ENCODE measurements at regions not wholly inside any gene's neighbourhood (a gene's known extent, or its start where the extent isn't known, plus 50 kb on each side); places are given as distances from the start of the nearest gene placed in this dataset.
"Not testable (repeated sequence)": the region's sequence is repeated elsewhere in the genome, so short reads cannot be mapped to it uniquely, and the experiment has no call there.

DNA sequence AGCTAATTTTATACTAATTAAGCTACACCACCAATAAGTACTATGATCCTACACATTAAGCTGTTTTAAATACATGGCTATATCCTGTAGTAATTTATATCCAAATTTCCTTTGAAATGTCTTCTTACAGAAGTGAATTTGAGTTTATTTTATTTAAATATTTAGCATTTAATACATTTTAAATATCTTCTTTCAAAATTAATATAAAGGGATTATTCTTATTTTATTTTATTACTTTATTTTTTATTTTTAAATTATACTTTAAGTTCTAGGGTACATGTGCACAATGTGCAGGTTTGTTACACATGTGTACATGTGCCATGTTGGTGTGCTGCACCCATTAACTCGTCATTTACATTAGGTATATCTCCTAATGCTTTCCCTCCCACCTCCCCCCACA lies 310.9 kb upstream of the IZUMO3 start:
- not testable (repeated sequence) for DNase-seq (ENCODE audit: low spot score)

DNA sequence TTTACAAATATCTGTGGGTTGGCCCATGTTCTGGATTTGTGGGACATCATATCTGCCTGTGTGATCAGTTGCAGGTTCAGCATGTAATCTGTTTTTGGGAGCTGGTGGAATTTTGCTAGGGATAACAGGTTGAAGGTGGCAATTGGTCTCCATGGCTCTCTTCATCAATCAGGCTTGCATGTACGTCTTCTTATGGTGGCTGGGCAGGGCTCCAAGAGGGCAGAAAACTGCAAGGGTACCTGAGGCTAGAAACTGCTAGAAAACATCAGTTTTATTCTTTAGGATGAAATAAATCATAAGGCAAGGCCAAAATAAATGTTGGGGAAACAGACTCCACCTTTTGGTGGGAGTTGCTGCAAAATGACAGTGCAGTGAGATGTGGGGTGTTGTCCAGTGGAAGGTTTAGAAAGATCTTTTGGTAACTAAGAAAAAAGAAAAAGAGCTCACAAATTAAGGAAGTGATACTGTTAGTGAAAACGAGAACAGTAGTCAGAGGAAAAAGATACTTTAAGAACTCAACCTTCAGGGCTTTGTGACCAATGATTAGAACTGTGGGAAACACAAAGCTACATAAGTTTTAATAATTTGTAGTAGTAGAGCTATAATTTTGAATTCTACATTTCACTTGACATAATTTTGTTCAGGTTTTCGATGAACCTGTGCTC lies 300.7 kb upstream of the IZUMO3 start:
- no peak for DNase-seq (ENCODE audit: low spot score)

DNA sequence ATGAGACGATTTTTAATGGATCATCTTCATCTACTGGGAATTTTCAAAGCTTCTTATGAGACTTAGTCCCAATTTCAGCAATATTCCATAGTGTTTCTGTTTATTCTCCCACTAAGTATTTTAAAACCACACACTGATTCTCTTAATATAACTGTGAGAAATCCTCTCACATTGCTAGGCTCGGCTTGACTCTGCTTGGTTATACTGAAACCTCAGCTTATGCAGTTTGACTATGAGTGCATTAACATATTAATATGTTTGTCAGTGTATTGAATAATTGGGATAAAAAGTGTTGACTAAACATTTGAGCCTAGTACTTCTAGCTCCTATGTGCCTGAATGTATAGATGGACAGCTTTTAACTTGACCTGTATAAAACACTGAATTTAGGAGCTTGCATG lies 298.5 kb upstream of the IZUMO3 start:
- no peak for DNase-seq (ENCODE audit: low spot score)

DNA sequence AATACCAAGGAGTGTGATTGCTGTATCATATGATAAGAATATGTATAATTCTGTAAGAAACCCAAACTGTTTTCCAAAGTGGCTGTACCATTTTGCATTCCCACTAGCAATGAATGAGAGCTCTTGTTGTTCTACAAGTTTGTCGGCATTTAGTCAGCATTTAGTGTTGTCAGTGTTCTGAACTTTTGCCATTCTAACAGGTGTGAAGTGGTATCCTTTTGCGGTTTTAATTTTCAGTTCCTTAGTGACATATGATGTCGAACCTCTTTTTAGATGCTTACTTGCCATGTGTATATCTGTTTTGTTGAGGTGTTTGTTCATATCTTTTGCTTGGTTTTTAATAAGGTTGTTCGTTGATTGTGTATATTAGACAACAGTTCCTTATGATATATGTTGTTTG lies 296.3 kb upstream of the IZUMO3 start:
- no peak for DNase-seq (ENCODE audit: low spot score)

DNA sequence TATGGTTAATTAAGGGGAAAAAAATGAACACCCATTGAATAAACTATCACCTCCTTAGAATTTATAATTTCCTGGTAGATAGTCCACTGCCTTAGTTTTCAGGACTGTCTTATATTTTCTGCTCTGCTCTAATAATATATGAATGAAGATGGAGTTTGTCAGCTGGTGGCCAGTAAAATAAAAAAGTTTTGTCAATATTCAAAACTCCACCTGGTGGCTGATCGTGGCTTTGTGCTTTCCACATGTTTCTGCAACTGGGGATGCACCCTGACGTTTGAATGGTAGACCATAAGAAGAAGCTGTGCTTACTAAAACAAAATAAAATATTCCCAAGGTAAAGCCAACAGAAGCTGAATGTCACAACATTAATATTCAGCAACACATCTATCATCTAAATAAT lies 286.6 kb upstream of the IZUMO3 start:
- DNase-seq (ENCODE audit: low spot score) = no peak

DNA sequence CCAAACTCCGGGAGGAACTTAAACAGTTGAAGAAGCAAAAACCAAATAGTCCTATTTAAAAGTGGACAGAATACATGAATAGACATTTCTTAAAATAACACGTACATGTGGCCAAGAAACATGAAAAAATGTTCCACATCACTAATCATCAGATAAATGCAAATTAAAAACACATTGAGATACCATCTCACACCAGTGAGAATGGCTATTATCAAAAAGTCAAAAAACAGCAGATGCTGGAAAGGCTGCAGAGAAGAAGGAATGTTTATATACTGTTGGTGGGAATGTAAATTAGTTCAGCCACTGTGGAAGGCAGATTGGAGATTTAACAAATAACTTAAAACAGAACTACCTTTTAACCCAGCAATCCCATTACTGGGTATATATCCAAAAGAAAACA lies 283.0 kb upstream of the IZUMO3 start:
- no peak for DNase-seq (ENCODE audit: low spot score)

DNA sequence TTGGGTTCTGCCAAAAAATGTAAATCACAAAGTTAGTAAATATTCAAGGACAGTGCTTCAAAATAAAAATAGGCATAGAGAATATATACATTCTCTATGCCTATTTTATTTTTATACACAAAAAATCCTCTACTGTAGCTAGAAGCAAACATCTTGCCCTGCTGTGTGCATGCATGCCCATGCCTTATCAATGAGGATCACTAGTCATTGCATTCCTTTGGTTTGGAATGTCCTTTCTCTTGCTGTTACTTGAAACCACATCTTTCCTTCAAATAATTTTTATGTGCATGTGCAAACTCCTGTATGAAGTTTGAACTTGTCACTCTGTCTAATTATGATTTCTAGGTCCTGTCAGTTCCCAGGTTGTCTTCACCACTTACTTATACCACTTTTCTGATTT lies 278.9 kb upstream of the IZUMO3 start:
- DNase-seq (ENCODE audit: low spot score) = no peak

DNA sequence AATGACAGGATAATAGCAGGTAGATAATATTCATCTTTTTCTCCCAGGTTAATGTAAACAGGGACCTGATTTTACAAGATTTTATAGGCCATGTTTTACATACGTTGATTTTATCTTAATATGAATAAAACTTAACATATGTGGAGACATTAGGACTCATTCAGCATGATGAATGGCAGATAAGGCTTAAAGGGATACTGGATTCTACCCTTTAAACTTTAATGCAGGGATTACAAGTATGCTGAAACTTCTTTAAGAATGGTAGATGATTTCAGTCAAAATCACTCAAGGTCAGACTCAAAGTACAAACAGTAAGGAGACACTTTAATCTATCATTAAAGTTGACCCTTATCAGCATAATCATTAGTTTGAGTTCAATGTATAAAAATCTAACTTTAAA lies 274.5 kb upstream of the IZUMO3 start:
- peak; percentile 83 for DNase-seq (ENCODE audit: low spot score)

DNA sequence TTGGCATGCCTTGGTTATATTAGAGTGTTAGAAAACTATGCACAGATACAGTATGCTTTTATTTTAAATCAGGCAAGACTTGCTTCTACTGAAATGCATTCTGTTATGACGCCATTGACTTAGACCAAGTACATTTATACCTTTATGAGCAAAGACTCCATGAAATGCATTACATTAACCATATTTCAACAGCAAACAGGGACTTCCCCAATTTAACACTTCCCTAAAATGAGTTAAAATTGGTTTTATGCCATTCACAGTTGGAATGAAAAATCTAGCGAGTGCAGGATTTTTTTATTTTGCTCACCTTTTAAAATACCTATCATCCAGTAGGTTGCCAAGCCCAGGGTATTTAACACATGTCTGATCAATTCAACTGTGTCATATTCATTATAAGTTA lies 272.1 kb upstream of the IZUMO3 start:
- no peak for DNase-seq (ENCODE audit: low spot score)

DNA sequence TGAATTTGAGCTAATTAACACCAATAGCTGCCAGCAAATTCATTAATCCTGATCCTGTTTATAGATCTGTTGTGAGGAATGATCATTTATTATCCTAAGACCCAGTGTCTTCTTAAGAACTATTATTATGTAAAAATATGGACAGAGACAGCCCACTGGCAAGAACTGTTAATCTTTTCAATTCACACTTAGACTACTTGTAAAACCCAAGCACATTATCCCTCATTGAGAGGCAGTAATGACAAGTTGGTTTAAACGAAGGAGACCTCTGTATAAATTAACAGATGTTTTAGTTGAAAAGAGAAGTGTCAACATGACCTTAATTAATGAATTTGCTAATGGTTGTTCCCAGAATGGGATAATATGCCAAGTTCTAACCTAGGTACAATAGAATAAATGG lies 270.3 kb upstream of the IZUMO3 start:
- no peak for DNase-seq (ENCODE audit: low spot score)

DNA sequence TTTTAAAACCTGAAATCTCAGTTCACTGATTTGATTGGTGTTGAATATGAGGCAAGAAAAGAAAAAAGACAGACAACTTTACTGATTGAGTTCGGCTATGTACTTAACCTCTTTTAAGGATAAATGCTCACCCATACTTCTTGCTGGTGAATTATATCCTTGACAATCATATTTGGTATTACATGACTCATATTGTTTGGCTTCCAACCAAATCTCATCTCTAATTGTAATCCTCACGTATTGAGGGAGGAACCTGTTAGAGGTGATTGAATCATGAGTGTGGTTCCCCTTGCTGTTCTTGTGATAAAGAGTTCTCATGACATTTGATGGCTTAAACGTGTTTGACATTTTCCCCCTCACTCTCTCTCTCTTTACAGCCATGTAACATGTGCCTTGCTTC lies 255.6 kb upstream of the IZUMO3 start:
- no peak for DNase-seq (ENCODE audit: low spot score)

DNA sequence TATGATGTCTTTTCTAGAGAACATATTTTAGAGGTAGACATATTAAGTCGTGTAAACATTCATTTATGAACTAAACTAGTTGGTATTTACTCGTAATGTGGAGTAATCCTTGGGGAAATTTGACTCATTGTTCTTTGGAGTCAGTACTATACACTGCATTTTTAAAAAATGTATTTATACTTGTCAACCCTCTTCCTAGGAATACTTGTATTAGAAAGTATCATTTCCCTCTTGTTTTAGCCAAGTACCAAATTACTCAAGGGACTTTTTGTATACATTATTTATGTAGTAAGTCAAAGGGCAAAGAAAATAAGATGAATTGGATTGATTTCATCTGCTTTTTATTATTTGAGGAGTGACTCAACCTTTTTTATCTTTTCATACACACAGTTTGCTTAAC lies 248.1 kb upstream of the IZUMO3 start:
- no peak for DNase-seq (ENCODE audit: low spot score)

DNA sequence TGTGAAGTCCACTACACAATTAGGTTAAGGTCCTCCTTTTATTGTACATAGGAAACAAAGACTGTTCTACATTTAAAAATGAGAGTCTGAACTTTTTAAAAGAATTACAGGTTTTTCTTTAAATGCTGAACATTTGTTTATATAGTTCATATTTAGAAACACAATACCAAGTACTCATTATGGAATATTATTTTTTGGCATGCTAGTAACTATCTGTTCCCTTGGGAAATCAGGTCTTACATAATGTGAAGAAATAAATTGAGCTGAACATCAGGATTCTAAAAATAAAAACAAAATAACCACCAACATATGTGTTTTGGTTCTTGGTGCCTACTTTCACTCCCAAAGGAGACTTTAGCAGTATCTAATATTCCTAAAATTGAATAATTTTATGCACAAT lies 230.5 kb upstream of the IZUMO3 start:
- no peak for DNase-seq (ENCODE audit: low spot score)

DNA sequence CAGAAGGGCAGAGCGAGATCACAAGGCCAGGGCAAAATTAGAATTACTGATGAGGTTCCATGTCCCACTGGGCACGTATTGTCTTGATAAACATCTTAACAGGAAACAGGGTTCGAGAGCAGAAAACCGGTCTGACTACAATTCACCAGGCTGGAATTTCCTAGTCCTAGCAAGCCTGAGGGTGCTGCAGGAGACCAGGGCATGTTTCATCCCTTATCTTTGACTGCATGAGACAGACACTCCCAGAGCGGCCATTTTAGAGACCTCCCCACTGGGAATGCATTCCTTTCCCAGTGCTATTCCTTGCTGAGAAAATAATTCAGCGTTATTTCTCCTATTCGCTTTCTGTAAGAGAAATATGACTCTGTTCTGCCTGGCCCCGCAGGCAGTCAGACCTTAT lies 228.5 kb upstream of the IZUMO3 start:
- DNase-seq (ENCODE audit: low spot score) = not testable (repeated sequence)

DNA sequence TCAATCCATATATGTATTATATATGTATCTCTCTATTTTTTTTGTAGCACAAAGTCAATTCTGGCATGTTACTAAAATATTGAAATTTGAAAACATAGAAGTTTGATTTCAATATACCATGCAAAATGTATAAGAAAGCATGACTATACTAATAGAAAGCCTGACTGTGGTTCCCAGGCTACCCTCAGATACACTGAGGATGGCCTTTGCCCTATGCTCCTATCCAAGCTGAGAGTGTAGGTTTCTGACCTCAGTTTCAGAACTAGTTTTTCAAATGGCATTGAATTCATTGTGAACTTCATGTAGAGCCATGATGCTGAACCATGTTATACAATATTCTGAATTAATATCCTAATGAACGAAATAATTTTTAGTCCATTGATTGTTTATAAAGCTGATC lies 220.4 kb upstream of the IZUMO3 start:
- DNase-seq (ENCODE audit: low spot score) = no peak

DNA sequence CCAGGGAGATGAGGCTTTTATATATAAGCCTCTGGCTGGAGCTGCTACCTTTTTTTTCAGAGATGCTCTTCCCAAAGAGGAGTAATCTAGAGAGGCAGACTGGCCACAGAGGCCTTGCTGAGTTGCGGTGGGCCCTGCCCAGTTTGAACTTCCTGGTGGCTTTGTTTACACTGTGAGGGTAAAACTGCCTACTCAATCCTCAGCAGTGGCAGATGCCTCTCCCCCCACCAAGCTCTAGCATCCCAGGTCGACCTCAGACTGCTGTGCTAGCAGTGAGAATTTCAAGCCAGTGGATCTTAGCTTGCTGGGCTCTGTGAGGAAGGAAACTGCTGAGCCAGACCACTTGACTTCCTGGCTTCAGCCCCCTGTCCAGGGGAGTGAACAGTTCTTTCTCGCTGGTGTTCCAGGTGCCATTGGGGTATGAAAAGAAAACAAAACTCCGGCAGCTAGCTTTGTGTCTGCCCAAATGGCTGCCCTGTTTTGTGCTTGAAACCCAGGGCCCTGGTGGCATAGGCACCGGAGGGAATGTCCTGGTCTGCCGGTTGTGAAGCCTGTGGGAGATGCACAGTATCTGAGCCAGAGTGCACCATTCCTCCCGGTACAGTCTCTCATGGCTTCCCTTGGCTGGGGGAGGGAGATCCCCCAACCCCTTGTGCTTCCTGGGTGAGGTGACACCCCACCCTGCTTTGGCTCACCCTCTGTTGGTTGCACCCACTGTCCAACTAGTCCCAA lies 219.5 kb upstream of the IZUMO3 start:
- no peak for DNase-seq (ENCODE audit: low spot score)

DNA sequence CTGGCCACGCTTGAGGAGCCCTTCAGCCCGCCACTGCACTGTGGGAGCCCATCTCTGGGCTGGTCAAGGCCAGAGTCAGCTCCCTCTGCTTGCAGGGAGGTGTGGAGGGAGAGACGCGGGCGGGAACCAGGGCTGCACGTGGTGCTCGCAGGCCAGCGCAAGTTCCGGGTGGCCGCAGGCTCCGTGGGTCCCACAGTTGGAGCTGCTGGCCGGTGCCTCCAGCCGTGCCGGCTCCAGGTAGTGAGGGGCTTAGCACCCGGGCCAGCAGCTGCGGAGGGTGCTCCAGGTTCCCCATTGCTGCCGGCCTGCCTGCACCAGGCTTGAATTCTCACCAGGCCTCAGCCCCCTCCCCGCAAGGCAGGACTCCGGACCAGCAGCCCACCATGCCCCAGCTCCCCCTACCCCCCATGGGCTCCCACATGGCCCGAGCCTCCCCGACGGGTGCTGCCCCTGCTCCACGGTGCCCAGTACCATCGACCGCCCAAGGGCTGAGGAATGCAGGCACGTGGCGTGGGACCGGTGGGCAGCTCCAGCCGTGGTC lies 192.8 kb upstream of the IZUMO3 start:
- no peak for DNase-seq (ENCODE audit: low spot score)

DNA sequence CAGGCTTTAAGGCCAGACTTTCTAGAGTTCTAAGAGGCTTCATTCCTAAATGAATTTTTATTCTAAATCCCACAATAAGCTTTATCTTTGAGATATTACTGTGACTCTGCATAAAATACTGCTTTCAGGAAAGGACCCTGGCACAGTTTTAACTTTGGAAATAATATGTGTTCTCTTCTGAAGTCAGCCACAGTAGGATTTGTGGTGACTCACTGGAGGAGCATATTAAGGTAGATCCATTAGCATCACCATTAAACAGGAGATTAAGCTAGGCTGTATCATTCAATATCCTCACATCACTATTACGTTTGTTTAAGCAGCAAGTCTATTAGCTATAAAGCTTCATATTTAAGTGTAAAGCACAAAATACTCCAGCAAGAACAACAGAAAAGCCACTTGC lies 186.1 kb upstream of the IZUMO3 start:
- peak; percentile 67 for DNase-seq (ENCODE audit: low spot score)

DNA sequence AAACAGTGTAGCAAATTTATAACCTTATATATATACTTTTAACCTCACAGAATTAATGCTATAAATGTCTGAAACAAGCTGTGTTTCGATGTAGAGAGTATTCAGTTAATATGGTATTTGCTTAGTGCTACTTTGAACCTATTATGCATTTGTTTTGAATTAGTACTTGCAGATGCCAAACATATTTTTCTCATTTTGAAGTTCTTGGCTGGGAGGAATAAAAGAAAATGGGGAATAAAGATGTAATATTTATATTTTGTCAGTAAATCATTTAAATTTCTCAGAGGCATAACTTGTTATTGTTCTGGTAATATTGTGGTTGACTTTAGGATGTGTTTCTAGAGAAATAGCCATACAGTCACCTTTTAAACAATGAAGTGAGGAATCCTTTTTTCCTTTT lies 175.9 kb upstream of the IZUMO3 start:
- no peak for DNase-seq (ENCODE audit: low spot score)

DNA sequence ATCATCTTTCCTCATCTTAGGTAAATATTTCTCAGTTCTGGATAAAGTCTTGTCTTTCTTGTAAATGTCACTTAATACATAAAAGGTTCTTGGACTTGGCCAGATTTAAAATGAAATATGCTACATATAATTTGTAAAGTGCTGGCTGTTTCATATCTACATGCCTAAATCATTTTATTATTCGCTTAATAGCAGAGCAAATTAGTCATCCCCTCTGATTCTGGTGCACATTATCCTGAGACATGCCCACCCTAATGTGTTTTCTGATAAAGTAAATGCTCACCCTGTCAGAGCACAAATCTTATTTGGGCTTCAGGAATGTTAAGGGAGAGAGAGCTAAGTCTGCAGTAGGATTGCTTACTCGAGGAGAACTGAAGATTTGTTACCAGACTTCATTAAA lies 166.5 kb upstream of the IZUMO3 start:
- peak; percentile 89 for DNase-seq (ENCODE audit: low spot score)

DNA sequence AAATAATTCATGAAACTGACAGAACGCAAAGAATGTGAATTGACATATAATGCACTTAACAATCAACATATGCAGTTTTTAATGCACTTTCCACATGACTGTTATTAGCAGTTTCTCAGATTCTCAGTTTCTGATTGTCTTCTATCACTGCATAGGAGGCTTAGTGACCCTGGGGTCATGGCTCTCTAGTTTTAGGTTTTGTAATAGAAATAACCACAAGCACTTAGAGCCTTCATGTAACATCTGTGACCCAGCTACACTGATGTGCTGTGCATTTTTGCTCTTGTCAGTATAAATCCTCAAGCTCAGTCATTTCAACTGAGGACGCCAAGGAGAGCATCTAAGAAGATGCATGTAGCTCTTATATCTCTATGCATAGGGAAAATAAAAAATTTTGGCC lies 163.1 kb upstream of the IZUMO3 start:
- DNase-seq (ENCODE audit: low spot score) = no peak

DNA sequence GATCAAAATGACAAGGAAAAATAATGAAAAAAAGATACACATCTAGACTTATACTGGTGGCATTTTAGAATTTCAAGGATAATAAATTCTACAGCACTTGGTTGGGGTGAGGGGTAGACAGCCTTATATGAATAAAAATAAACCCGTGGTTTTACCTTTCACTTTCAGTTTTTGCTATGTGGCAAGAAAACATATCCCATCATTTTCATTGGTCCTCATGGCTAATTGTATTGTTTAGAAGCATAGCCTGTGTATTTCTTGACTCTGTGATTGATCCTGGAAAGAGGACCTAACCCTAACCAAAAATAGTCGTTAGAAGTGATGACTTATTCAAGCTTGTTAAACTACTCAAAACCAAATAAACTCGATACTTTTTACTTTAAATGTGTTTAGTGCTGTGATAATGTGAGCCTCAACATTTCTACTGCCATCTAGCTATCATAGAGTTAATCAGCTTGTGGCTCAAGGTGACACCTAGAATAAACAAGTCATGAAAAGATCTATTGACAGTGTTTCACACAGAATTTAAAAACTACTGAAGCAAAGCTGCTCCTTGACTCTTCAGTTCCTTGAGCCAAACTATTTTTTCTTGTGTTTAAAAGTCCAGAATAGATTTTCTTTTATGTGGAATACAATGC lies 153.3 kb upstream of the IZUMO3 start:
- no peak for DNase-seq (ENCODE audit: low spot score)

DNA sequence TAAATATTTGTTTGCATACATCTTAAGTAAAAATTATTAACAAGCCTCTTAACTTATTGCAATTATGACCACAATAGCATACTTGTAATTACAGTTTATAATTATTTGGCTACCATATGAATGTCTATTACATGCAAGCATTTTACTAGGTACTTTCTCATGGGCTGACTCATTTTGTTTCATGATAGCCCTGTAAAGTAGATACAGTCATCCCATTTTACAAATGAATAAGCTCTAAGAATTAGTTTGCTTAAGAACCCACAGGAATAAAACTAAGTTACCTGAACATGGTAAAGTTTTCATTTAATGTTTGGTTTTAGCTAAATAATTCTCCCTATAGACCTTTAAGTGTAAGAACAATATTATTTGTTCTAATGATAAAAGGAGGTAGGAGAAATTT lies 126.6 kb upstream of the IZUMO3 start:
- DNase-seq (ENCODE audit: low spot score) = no peak

Data from umbilical cord (tissue), 1 donor.